Activated CD8-positive, alpha-beta T cell treated with anti-CD3 and anti-CD28 coated beads for 36 hours (primary cell): ENCODE measurements at regions not wholly inside any gene's neighbourhood (a gene's known extent, or its start where the extent isn't known, plus 50 kb on each side); places are given as distances from the start of the nearest gene placed in this dataset.

Experiments
- ATAC-seq: fragments of 200-7000 bp; cut with Tn5 transposase; one replicate; pipeline ENCODE4 v1.10.0; 2021; ENCODE audit warnings: mild to moderate bottlenecking, moderate library complexity
- CTCF ChIA-PET: fragments of 350-600 bp; sonication (Branson Sonifier 250); formaldehyde crosslinking; loops from one replicate; lab custom pipeline; 2021; ENCODE audit warnings: antibody characterized with exemption; lab: Charles Lee
- POLR2A ChIA-PET: fragments of 350-600 bp; sonication (Branson Sonifier 250); formaldehyde crosslinking; loops from one replicate; lab custom pipeline; 2021; ENCODE audit warnings: antibody characterized with exemption; lab: Charles Lee
- DNase-seq: peaks from one replicate; pipeline ENCODE4 v3.0.0-alpha.2; 2020
- H3K27ac Mint-ChIP-seq: one replicate; pipeline ENCODE4 v1.8.0; 2021; ENCODE audit warnings: mild to moderate bottlenecking, mixed read lengths
- H3K27me3 Mint-ChIP-seq: one replicate; pipeline ENCODE4 v1.8.0; 2021; ENCODE audit warnings: mixed read lengths
- H3K36me3 Mint-ChIP-seq: one replicate; pipeline ENCODE4 v1.8.0; 2021; ENCODE audit warnings: low read depth, mixed read lengths
- H3K4me1 Mint-ChIP-seq: one replicate; pipeline ENCODE4 v1.8.0; 2021; ENCODE audit warnings: low read depth, mixed read lengths
- H3K4me3 Mint-ChIP-seq: one replicate; pipeline ENCODE4 v1.8.0; 2021; ENCODE audit warnings: mild to moderate bottlenecking, moderate library complexity, mixed read lengths
- H3K9me3 Mint-ChIP-seq: one replicate; pipeline ENCODE4 v1.8.0; 2021; ENCODE audit warnings: mixed read lengths
- intact Hi-C: fragments of 100-400 bp; cut with micrococcal nuclease; formaldehyde crosslinking; loops from one replicate; pipeline ENCODE4 v1.10.0; 2022
- TF ChIP-seq, protein P1 (sequence below): fragments of 200-600 bp; IDR thresholded peaks from one replicate; pipeline ENCODE4 v1.8.0; 2022; ENCODE audit warnings: antibody characterized with exemption, mild to moderate bottlenecking

DNA sequence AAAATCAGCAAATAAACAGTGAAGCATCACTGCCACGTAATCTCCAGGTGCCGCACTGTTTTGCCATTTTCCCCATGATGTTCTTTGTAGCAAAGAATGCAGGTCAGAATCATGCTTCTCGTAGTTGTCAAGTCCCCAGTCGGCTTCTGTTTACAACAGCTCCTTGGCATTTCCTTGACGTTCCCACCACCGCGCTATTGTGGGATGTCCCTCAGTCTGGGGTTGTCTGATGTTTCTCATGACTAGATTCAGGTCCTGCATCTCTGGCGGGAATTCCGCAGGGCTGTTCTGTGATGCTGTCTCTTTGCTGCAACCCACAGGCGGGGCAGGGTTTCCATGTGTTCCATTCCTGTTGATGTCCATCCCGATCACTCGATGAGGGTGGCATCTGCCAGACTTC lies 117.9 kb upstream of the SMAD3 start:
- Mint-ChIP-seq H3K27ac (no peak overlapping the region), H3K9me3 (no peaks in the 10 kb centered on the region), H3K4me1 (peaks cover 2% of the 10 kb centered on the region), H3K4me3 (no peak overlapping the region), H3K27me3 (no peaks in the 10 kb centered on the region), H3K36me3 (no peaks in the 10 kb centered on the region)
- TF ChIP-seq, protein P1, sequence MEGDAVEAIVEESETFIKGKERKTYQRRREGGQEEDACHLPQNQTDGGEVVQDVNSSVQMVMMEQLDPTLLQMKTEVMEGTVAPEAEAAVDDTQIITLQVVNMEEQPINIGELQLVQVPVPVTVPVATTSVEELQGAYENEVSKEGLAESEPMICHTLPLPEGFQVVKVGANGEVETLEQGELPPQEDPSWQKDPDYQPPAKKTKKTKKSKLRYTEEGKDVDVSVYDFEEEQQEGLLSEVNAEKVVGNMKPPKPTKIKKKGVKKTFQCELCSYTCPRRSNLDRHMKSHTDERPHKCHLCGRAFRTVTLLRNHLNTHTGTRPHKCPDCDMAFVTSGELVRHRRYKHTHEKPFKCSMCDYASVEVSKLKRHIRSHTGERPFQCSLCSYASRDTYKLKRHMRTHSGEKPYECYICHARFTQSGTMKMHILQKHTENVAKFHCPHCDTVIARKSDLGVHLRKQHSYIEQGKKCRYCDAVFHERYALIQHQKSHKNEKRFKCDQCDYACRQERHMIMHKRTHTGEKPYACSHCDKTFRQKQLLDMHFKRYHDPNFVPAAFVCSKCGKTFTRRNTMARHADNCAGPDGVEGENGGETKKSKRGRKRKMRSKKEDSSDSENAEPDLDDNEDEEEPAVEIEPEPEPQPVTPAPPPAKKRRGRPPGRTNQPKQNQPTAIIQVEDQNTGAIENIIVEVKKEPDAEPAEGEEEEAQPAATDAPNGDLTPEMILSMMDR: no peak
- ChIA-PET POLR2A (no interaction called here), CTCF (interaction anchor here (0.9 to 5.0 kb wide), 13 partner anchors 25 to 486 kb away, joined by 3 to 75 read pairs (median 4); no protein-coding TSS in a partner anchor)
- intact Hi-C loops: loop anchor here (10.0 kb wide), 1 partner anchor 887 kb away; no protein-coding TSS in a partner anchor
- DNase-seq (no peak), ATAC-seq (no peak)

DNA sequence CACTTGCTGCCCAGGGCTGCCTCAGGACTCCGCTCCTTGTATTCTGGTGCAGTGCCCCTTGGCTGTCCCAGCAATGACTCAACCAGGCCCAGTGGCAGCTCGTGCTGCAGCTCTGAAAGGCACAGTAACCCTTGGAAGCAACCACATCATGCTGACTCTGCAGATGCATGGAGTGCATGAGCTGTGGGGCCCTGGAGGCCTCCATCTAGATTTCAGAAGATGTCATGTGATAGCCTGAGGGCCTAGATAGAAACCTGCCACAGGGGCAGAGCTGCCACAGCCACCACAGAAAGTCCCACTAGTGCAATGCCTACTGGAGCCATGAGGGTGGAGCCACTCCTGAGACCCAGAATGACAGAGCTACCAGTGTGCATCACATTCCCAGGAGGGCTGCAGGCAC lies 117.1 kb upstream of the SMAD3 start:
- ATAC-seq: peak; percentile 47

DNA sequence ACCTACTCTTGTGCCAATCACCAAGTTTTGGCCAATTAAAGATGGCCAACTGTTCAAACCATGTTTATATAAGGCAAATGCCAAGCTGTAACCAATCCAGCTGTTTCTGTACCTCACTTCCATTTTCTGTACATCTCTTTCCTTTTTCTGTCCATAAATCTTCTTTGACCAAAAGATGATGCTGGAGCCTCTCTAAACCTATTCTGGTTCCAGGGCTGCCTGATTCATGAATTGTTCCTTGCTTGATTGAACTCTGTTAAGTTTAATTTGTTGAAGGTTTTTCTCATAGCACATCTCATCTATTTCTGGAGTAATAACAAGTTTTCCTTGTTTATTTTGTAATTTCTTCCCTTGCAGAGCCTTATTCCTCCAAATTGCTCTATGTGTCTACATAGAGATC lies 115.3 kb upstream of the SMAD3 start:
- Mint-ChIP-seq H3K27ac (no peak overlapping the region), H3K9me3 (no peaks in the 10 kb centered on the region), H3K27me3 (no peaks in the 10 kb centered on the region), H3K4me3 (no peak overlapping the region), H3K36me3 (no peaks in the 10 kb centered on the region), H3K4me1 (peaks cover 2% of the 10 kb centered on the region)
- POLR2A ChIA-PET: interaction anchor here (1.2 kb wide), 1 partner anchor 353 kb away, joined by 4 read pairs; no protein-coding TSS in a partner anchor
- DNase-seq (no peak), ATAC-seq (no peak)
- CTCF ChIA-PET: interaction anchor here (1.1 to 5.0 kb wide), 3 partner anchors 243 to 483 kb away, joined by 3 to 75 read pairs (median 5); no protein-coding TSS in a partner anchor
- TF ChIP-seq, protein P1: no peak
- intact Hi-C loops: no loop called here

More for the DNA sequence above, 117.1 kb upstream of the SMAD3 start:
- no peak overlapping the region for H3K27ac Mint-ChIP-seq
- no peaks in the 10 kb centered on the region for H3K9me3 Mint-ChIP-seq
- CTCF ChIA-PET: interaction anchor here (1.2 to 5.0 kb wide), 4 partner anchors 94 to 485 kb away, joined by 3 to 75 read pairs (median 16); no protein-coding TSS in a partner anchor
- peaks cover 2% of the 10 kb centered on the region for H3K4me1 Mint-ChIP-seq
- no peaks in the 10 kb centered on the region for H3K27me3 Mint-ChIP-seq
- POLR2A ChIA-PET: no interaction called here
- TF ChIP-seq, protein P1: no peak
- intact Hi-C loops: loop anchor here (10.0 kb wide), 1 partner anchor 887 kb away; no protein-coding TSS in a partner anchor
- H3K4me3 Mint-ChIP-seq: no peak overlapping the region
- no peaks in the 10 kb centered on the region for H3K36me3 Mint-ChIP-seq
- DNase-seq: peak; percentile 25

DNA sequence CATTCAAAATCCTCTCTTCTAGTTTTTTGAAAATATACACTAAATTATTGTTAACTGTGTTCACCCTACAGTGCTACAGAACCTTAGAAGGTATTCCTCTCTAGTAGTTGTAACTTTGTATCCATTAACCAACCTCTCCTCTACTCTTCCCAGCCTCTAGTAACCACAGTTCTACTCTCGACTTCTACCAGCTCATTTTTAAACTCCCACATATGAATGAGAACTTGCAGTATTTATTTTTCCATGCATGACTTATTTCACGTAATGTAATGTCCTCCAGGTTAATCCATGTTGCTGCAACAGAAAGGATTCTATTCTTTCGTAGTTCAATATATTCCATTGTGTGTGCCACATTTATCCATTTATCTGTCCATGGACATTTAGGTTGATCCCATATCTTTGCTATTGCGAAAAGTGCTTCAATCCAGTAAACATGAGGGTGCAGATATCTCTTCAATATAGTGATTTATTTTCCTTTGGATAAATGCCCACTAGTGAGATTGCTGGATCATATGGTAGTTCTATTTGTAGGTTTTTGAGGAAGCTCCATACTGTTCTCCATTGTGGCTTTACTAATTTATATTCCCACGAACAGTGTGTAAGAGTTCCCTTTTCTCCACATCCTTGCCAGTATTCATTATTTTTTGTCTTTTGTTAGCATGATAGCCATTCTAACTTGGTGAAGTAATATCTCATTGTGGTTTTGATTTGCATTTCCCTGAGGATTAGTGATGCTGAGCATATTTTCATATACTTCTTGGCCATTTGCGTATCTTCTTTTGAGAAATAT lies 113.7 kb upstream of the SMAD3 start:
- no peak for DNase-seq
- H3K36me3 Mint-ChIP-seq: no peaks in the 10 kb centered on the region
- CTCF ChIA-PET: no interaction called here
- TF ChIP-seq, protein P1: no peak
- H3K4me1 Mint-ChIP-seq: peaks cover 2% of the 10 kb centered on the region
- H3K27ac Mint-ChIP-seq: no peak overlapping the region
- intact Hi-C loops: no loop called here
- H3K27me3 Mint-ChIP-seq: no peaks in the 10 kb centered on the region
- no peak for ATAC-seq
- POLR2A ChIA-PET: no interaction called here
- H3K4me3 Mint-ChIP-seq: no peak overlapping the region
- H3K9me3 Mint-ChIP-seq: no peaks in the 10 kb centered on the region
